ENCODE measurements at regions not wholly inside any gene's neighbourhood (a gene's known extent, or its start where the extent isn't known, plus 50 kb on each side); places are given as distances from the start of the nearest gene placed in this dataset.
A peak's percentile ranks its signal among the peaks of the same experiment; 100 is the strongest.
"Not testable (repeated sequence)": the region's sequence is repeated elsewhere in the genome, so short reads cannot be mapped to it uniquely, and the experiment has no call there.

DNA sequence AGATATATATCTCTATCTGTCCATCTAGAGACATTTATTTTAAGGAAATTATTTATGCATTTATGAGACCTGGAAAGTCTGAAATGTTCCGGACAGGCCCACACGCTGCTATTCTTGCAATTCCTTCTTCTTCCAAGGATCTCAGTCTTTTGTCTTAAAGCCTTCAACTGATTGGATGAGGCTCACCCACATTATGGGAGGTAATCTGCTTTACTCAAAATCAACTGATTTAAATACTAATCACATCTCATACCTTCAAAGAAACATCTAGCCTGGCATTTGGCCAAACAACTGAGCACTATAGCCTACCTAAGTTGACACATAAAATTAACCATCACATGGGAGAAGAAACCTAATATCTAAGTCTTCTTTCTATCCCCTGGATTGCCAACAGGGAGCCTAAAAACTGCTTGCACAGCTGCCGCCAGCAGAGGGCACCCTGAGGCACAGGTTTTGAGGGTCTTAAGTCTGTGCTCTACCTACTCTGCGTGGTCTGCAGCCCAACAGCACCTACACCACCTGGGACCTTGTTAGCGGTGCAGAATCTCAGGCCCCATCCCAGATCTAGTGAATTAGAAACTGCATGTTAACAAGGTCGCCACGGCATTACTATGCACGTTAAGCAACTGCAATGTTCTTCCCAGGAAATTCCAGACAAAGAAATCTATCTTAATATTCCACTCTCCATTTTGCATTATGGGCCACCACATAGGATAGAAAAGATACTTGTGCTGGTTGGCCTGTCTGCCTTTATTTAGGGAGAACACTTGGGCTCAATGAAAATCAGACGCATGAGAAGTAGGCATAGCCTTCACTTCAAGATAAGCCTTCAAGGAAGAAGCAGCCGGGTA, 249.7 kb downstream of the FOXG1 start:
- ChIA-PET CTCF (interaction anchor here (0.6 to 1.3 kb wide), 3 partner anchors 144 to 505 kb away, joined by 3 to 5 read pairs (median 3); no protein-coding TSS in a partner anchor), POLR2A (interaction anchor here (0.6 kb wide), 1 partner anchor 925 kb away, joined by 4 read pairs; no protein-coding TSS in a partner anchor)
- H3K4me1 Mint-ChIP-seq = no peaks in the 10 kb centered on the region
- no peaks in the 10 kb centered on the region for H3K36me3 Mint-ChIP-seq
- TF ChIP-seq, protein P1, sequence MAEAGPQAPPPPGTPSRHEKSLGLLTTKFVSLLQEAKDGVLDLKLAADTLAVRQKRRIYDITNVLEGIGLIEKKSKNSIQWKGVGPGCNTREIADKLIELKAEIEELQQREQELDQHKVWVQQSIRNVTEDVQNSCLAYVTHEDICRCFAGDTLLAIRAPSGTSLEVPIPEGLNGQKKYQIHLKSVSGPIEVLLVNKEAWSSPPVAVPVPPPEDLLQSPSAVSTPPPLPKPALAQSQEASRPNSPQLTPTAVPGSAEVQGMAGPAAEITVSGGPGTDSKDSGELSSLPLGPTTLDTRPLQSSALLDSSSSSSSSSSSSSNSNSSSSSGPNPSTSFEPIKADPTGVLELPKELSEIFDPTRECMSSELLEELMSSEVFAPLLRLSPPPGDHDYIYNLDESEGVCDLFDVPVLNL (CRISPR knock-in tag; IDR thresholded peaks at IDR 0.05; ENCODE audit: borderline replicate concordance, low read depth) = no peak
- TF ChIP-seq RORB (CRISPR knock-in tag; IDR thresholded peaks at IDR 0.05) = no peak
- TF ChIP-seq, protein P2, sequence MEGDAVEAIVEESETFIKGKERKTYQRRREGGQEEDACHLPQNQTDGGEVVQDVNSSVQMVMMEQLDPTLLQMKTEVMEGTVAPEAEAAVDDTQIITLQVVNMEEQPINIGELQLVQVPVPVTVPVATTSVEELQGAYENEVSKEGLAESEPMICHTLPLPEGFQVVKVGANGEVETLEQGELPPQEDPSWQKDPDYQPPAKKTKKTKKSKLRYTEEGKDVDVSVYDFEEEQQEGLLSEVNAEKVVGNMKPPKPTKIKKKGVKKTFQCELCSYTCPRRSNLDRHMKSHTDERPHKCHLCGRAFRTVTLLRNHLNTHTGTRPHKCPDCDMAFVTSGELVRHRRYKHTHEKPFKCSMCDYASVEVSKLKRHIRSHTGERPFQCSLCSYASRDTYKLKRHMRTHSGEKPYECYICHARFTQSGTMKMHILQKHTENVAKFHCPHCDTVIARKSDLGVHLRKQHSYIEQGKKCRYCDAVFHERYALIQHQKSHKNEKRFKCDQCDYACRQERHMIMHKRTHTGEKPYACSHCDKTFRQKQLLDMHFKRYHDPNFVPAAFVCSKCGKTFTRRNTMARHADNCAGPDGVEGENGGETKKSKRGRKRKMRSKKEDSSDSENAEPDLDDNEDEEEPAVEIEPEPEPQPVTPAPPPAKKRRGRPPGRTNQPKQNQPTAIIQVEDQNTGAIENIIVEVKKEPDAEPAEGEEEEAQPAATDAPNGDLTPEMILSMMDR (IDR thresholded peaks at IDR 0.05) = peak; percentile 62
- no peak for TF ChIP-seq TEAD4 (CRISPR knock-in tag; IDR thresholded peaks at IDR 0.05)
- ATAC-seq (peak; percentile 97), DNase-seq (ENCODE audit: low spot score) (peak; percentile 80)
- H3K27me3 Mint-ChIP-seq (ENCODE audit: low read depth) = no peaks in the 10 kb centered on the region
- peaks cover 11% of the 10 kb centered on the region; the same call in 1 of the 2 replicates for H3K9me3 Mint-ChIP-seq
- H3K27ac Mint-ChIP-seq = no peak overlapping the region
- H3K4me3 Mint-ChIP-seq = no peak overlapping the region

DNA sequence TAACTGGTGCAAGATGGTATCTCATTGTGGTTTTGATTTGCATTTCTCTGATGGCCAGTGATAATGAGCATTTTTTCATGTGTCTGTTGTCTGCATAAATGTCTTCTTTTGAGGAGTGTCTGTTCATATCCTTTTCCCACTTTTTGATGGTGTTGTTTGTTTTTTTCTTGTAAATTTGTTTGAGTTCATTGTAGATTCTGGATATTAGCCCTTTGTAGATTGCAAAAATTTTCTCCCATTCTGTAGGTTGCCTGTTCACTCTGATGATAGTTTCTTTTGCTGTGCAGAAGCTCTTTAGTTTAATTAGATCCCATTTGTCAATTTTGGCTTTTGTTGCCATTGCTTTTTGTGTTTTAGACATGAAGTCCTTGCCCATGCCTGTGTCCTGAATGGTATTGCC, 256.9 kb downstream of the FOXG1 start:
- H3K36me3 Mint-ChIP-seq = peaks cover 33% of the 10 kb centered on the region
- CTCF ChIA-PET = not testable (repeated sequence)

DNA sequence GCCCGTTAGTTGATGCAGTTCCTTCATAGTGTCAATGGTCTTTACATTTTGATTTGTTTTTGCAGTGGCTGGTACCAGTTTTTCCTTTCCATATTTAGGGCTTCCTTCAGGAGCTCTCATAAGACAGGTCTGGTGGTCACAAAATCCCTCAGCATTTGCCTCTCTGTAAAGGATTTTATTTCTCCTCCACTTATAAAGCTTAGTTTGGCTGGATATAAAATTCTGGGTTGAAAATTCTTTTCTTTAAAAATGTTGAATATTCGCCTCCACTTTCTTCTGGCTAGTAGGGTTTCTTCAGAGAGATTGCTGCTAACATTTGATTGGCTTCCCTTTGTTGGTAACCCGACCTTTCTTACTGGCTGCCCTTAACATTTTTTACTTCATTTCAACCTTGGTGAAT, 260.9 kb downstream of the FOXG1 start:
- CTCF ChIA-PET = not testable (repeated sequence)
- peaks cover 21% of the 10 kb centered on the region for H3K4me1 Mint-ChIP-seq

More for the DNA sequence above, 256.9 kb downstream of the FOXG1 start:
- POLR2A ChIA-PET; H3K27ac Mint-ChIP-seq; H3K27me3 Mint-ChIP-seq (ENCODE audit: low read depth); H3K4me3 Mint-ChIP-seq; ATAC-seq; DNase-seq (ENCODE audit: low spot score); H3K4me1 Mint-ChIP-seq: not testable (repeated sequence)
- peaks cover 59% of the 10 kb centered on the region for H3K9me3 Mint-ChIP-seq

DNA sequence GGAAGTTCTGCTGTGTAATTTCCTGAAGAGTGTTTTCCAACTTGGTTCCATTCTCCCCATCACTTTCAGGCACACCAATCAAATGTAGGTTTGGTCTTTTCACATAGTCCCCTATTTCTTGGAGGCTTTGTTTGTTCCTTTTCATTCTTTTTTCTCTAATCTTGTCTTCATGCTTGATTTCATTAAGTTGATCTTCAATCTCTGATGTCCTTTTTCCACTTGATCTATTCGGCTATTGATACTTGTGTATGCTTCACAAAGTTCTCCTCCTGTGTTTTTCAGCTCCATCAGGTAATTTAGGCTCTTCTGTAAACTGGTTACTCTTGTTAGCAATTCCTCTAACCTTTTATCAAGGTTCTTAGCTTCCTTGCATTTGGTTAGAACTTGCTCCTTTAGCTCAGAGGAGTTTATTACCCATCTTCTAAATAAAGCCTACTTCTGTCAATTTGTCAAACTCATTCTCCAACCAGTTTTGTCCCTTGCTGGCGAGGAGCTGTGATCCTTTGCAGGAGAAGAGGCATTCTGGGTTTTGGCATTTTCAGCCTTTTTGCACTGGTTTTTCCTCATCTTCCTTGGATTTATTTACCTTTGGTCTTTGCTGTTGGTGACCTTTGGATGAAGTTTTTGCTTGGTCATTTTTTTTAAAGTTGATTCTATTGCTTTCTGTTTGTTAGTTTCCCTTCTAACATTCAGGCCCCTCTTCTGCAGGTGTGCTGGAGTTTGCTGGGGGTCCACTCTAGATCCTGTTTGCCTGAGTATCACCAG, 261.5 kb downstream of the FOXG1 start:
- not testable (repeated sequence) for H3K27ac Mint-ChIP-seq; H3K27me3 Mint-ChIP-seq (ENCODE audit: low read depth); H3K4me3 Mint-ChIP-seq; ATAC-seq; DNase-seq (ENCODE audit: low spot score)
- peaks cover 52% of the 10 kb centered on the region for H3K9me3 Mint-ChIP-seq
- ChIA-PET CTCF (interaction anchor here (0.6 kb wide), 1 partner anchor 254 kb away, joined by 4 read pairs; no protein-coding TSS in a partner anchor), POLR2A (interaction anchor here (1.8 kb wide), 1 partner anchor 13 kb away, joined by 3 read pairs; no protein-coding TSS in a partner anchor)
- peaks cover 33% of the 10 kb centered on the region for H3K36me3 Mint-ChIP-seq
- H3K4me1 Mint-ChIP-seq = peaks cover 21% of the 10 kb centered on the region

More for the DNA sequence above, 260.9 kb downstream of the FOXG1 start:
- DNase-seq (ENCODE audit: low spot score); ATAC-seq; H3K27ac Mint-ChIP-seq; H3K4me3 Mint-ChIP-seq; H3K27me3 Mint-ChIP-seq (ENCODE audit: low read depth); POLR2A ChIA-PET: not testable (repeated sequence)
- H3K9me3 Mint-ChIP-seq = peaks cover 52% of the 10 kb centered on the region
- peaks cover 33% of the 10 kb centered on the region for H3K36me3 Mint-ChIP-seq

DNA sequence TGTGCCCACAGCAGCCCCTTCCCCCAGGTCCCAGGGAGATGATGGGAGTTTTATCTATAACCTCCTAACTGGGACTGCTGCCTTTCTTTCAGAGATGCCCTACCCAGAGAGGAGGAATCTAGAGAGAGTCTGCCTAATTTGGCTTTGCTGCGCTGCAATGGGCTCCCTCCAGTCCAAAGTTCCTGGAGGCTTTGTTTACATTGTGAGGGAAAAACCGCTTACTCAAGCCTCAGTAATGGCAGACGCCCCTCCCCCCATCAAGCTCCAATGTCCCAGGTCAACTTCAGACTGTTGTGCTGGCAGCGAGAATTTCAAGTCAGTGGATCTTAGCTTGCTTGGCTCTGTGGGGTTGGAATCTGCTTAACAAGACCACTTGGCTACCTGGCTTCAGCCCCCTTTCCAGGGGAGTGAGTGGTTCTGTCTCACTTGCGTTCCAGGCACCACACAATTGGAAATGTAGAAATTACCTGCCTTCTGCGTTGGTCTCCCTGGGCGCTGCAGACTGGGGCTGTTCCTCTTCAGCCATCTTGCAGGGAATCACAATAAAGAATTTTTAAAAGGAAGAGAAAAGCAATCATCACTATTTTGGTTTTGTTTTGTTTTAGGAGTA, 262.5 kb downstream of the FOXG1 start:
- peaks cover 24% of the 10 kb centered on the region for H3K36me3 Mint-ChIP-seq
- CTCF ChIA-PET = interaction anchor here (0.6 kb wide), 1 partner anchor 255 kb away, joined by 4 read pairs; no protein-coding TSS in a partner anchor
- H3K27ac Mint-ChIP-seq = peak overlapping the region; percentile 76

More for the DNA sequence above, 262.5 kb downstream of the FOXG1 start:
- H3K9me3 Mint-ChIP-seq = peaks cover 45% of the 10 kb centered on the region
- POLR2A ChIA-PET = interaction anchor here (1.8 kb wide), 1 partner anchor 12 kb away, joined by 3 read pairs; no protein-coding TSS in a partner anchor
- DNase-seq (ENCODE audit: low spot score) (peak; percentile 60), ATAC-seq (peak; percentile 88)
- H3K4me3 Mint-ChIP-seq = peak overlapping the region; percentile 37; the same call in 1 of the 2 replicates
- H3K27me3 Mint-ChIP-seq (ENCODE audit: low read depth) = peaks cover 4% of the 10 kb centered on the region
- peaks cover 21% of the 10 kb centered on the region for H3K4me1 Mint-ChIP-seq
- TF ChIP-seq NR3C1 (CRISPR knock-in tag; conservative IDR thresholded peaks at IDR 0.05; ENCODE audit: low read depth) (no peak), RORB (CRISPR knock-in tag; IDR thresholded peaks at IDR 0.05) (no peak), FOXK1 (CRISPR knock-in tag; IDR thresholded peaks at IDR 0.05) (peak; percentile 54), GABPB1 (CRISPR knock-in tag; IDR thresholded peaks at IDR 0.05) (peak; percentile 95)
- TF ChIP-seq, protein P3, sequence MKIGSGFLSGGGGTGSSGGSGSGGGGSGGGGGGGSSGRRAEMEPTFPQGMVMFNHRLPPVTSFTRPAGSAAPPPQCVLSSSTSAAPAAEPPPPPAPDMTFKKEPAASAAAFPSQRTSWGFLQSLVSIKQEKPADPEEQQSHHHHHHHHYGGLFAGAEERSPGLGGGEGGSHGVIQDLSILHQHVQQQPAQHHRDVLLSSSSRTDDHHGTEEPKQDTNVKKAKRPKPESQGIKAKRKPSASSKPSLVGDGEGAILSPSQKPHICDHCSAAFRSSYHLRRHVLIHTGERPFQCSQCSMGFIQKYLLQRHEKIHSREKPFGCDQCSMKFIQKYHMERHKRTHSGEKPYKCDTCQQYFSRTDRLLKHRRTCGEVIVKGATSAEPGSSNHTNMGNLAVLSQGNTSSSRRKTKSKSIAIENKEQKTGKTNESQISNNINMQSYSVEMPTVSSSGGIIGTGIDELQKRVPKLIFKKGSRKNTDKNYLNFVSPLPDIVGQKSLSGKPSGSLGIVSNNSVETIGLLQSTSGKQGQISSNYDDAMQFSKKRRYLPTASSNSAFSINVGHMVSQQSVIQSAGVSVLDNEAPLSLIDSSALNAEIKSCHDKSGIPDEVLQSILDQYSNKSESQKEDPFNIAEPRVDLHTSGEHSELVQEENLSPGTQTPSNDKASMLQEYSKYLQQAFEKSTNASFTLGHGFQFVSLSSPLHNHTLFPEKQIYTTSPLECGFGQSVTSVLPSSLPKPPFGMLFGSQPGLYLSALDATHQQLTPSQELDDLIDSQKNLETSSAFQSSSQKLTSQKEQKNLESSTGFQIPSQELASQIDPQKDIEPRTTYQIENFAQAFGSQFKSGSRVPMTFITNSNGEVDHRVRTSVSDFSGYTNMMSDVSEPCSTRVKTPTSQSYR (CRISPR knock-in tag; IDR thresholded peaks at IDR 0.05) = peak; percentile 65; the same call in 1 of the 2 replicates

Data from WTC11 (cell line).